Activated T-helper 2 cell treated with anti-CD3 and anti-CD28 coated beads, Interferon-gamma antibody, Interleukin-2, Interleukin-4, amounts not matched to agents 10 μg/mL and 5 μg/mL and 100 μg/mL, durations not matched to agents 14 hours and 24 hours and 36 hours (primary cell): ENCODE measurements at regions not wholly inside any gene's neighbourhood (a gene's known extent, or its start where the extent isn't known, plus 50 kb on each side); places are given as distances from the start of the nearest gene placed in this dataset.
"Not testable (repeated sequence)": the region's sequence is repeated elsewhere in the genome, so short reads cannot be mapped to it uniquely, and the experiment has no call there.

Experiments
- DNase-seq: peaks from one replicate; pipeline ENCODE4 v3.0.0; 2021; ENCODE audit warnings: low spot score
- H3K27ac Mint-ChIP-seq: one replicate; pipeline ENCODE4 v1.8.0; 2021; ENCODE audit warnings: mixed read lengths
- H3K27me3 Mint-ChIP-seq: one replicate; pipeline ENCODE4 v1.8.0; 2021; ENCODE audit warnings: low read depth, mixed read lengths
- H3K36me3 Mint-ChIP-seq: one replicate; pipeline ENCODE4 v1.8.0; 2021; ENCODE audit warnings: low read depth, mixed read lengths
- H3K4me1 Mint-ChIP-seq: one replicate; pipeline ENCODE4 v1.8.0; 2021; ENCODE audit warnings: low read depth, mixed read lengths
- H3K4me3 Mint-ChIP-seq: one replicate; pipeline ENCODE4 v1.8.0; 2021; ENCODE audit warnings: low read depth, mild to moderate bottlenecking, moderate library complexity, mixed read lengths
- H3K9me3 Mint-ChIP-seq: one replicate; pipeline ENCODE4 v1.8.0; 2021; ENCODE audit warnings: mixed read lengths
- intact Hi-C: fragments of 100-400 bp; cut with micrococcal nuclease; formaldehyde crosslinking; loops from one replicate; pipeline ENCODE4 v1.15.1; 2023

DNA sequence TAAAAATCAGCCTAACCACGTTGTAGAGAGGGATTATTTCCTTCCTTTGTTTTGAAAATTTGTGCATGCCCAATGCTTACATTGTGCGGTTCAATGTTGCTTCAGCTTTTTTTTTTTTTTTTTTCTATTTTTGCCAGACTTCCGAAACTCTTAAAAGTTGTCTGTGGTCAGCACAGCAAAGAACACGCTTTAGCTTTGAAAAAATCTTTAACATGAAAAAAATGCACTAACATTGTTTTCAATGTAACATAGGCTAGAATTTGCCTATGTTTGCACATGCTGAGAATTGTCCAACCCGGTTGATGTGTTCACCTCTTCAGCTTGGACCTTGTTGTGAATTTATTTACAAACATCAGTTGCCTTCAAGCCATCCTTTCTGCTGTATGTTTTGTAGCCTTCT, 5280.9 kb upstream of the TPTE start:
- not testable (repeated sequence) for H3K4me3 Mint-ChIP-seq
- H3K9me3 Mint-ChIP-seq, result peaks cover 81% of the 10 kb centered on the region

DNA sequence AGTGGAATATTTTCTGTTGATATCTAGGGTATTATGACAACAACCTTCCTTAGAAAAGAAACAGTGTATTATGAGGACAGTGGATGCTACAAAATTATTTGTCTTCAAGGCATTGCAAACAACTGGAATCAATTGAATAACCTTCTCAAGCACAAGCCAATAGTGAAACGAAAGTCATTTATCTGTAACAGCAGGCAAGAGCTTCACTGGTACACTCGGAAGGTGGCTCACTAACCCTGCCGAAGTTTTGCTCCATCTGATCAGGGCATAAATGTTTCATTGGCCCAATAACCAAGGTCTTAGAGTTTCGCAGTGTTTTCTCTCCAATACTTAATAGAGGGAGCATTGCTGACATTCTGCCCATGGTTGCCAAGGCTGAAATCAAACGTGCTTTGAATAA, 5278.7 kb upstream of the TPTE start:
- H3K36me3 Mint-ChIP-seq, H3K4me1 Mint-ChIP-seq, DNase-seq, intact Hi-C loops, H3K27me3 Mint-ChIP-seq, H3K4me3 Mint-ChIP-seq, H3K27ac Mint-ChIP-seq: not testable (repeated sequence)
- H3K9me3 Mint-ChIP-seq, result peaks cover 79% of the 10 kb centered on the region

More for the DNA sequence above, 5280.9 kb upstream of the TPTE start:
- DNase-seq, intact Hi-C loops, H3K27ac Mint-ChIP-seq, H3K36me3 Mint-ChIP-seq, H3K27me3 Mint-ChIP-seq, H3K4me1 Mint-ChIP-seq: not testable (repeated sequence)

DNA sequence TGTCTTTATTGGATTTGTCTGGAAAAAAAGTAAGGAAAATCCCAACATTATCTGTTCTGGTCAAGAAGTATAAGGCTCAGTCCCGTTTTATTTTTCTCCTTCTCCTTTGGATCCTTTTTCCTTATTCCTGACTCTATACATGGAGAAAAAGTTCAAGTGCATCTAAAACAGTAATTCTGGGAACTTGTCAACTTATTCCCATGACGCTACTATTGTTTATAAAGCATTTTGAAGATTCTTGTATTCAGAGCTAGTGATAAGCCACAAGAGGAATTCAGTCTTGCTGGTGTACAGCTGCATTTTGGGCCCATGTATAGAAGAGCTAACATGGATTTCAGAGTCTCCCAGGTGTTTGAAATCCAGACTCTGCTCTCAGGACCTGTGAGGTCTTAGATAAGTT, 5278.1 kb upstream of the TPTE start:
- H3K27me3 Mint-ChIP-seq, H3K4me3 Mint-ChIP-seq, H3K27ac Mint-ChIP-seq, intact Hi-C loops, H3K36me3 Mint-ChIP-seq, H3K4me1 Mint-ChIP-seq, DNase-seq: not testable (repeated sequence)
- H3K9me3 Mint-ChIP-seq, result peaks cover 79% of the 10 kb centered on the region

DNA sequence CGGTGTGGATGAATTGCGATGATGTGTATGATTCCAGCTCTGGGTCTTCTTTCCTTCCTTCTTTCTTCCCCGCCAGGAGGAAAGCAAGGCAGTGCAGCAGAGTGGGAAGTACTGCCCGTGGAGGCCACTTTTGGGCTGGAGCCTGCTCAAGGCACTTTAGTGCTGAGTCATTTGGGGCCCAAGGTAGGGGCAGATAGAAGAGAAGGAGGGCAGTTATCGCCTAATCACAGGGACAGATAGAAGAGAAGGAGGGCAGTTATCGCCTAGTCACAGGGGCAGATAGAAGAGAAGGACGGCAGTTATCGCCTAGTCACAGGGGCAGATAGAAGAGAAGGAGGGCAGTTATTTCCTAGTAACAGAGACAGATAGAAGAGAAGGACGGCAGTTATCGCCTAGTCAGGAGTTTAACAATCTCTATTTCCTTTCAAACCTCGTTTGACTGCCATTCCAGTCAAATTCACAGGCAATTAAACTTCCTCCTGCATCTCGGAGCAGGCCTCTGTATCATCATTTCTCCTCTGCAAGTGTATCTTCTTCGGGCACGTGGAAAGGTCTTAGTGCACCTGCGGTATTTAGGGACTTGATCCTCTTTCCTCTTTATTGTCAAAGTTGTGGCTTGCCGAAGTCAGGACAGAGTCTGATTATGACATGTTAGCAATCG, 5277.5 kb upstream of the TPTE start:
- H3K4me1 Mint-ChIP-seq, DNase-seq, H3K27me3 Mint-ChIP-seq, intact Hi-C loops, H3K27ac Mint-ChIP-seq, H3K4me3 Mint-ChIP-seq, H3K36me3 Mint-ChIP-seq: not testable (repeated sequence)
- peaks cover 80% of the 10 kb centered on the region for H3K9me3 Mint-ChIP-seq

DNA sequence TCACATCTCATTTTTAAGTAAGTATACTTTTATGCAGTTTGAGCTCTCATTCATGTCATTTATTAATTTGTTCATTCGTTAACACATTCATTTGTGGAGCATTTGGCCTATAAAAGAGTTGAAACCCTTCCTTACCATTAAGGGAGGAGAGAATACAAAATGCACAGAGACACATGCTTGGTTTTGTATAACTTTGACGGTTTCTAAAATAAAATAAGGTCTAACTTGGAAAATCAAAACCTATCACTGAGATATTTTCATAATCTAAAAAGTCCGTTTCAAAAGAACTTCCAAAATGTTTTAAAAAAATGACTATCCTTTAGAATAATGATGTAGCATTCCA, 5277.0 kb upstream of the TPTE start:
- DNase-seq, H3K27ac Mint-ChIP-seq, H3K27me3 Mint-ChIP-seq, H3K4me3 Mint-ChIP-seq, H3K4me1 Mint-ChIP-seq, intact Hi-C loops, H3K36me3 Mint-ChIP-seq: not testable (repeated sequence)
- peaks cover 79% of the 10 kb centered on the region for H3K9me3 Mint-ChIP-seq

DNA sequence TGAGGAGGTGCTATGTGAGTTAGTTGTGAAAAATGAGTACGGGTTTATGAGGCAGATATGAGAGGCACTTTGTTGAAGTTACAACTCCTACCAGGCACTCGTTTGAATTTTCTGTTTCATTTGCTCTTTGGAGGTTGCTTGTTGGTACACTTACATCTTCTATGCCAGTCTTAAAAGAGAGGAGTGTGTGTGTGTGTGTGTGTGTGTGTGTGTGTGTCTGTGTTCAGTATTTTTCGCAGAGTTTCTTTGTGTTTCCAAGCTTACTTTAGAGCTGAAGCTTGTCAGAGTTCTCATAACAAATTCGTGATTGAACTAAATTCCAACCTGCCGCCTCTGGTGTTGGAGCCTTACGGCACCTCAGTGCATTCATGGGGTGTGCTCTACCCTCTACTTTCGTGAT, 5276.4 kb upstream of the TPTE start:
- DNase-seq, intact Hi-C loops, H3K4me3 Mint-ChIP-seq, H3K27me3 Mint-ChIP-seq, H3K36me3 Mint-ChIP-seq, H3K27ac Mint-ChIP-seq, H3K4me1 Mint-ChIP-seq: not testable (repeated sequence)
- peaks cover 79% of the 10 kb centered on the region for H3K9me3 Mint-ChIP-seq

DNA sequence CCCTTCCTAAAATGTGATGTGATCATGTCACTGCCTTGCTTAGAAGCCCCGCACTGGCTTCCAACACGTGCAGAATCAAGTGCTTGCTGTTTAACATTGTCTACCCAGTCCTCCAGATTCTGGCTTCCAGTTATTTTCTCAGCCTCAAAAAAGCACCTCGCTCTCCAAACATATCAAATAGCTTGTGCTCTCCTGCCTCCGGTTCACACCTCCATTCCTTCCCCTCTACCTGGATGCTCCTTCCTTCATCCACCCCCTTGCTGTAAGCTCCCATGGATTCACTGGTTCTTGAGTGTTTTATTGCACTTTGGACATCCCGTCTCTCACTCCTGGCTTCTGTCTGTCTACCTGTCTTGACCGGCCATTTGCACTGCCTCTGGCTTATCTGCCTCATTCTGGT, 5275.0 kb upstream of the TPTE start:
- H3K27ac Mint-ChIP-seq, H3K4me3 Mint-ChIP-seq, H3K27me3 Mint-ChIP-seq, intact Hi-C loops, H3K4me1 Mint-ChIP-seq, DNase-seq, H3K36me3 Mint-ChIP-seq: not testable (repeated sequence)
- peaks cover 81% of the 10 kb centered on the region for H3K9me3 Mint-ChIP-seq

DNA sequence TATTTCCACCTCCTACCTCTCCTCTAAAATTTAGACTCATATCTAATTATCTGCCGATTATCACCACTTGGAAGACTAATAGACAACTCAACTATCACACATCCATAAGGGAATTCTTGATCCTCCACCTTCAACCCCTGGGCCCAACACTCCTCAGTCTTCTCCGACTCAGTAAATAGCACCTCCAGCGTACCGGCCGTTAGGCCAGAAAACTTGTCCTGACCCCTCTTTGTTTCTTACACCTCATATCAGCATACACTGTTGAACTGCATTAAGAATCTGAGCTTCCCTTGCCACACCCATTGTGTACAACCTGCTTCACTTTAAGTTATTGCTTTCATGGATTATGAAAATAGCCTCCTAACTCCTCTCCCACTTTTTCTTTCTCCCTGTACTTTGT, 5274.0 kb upstream of the TPTE start:
- DNase-seq, H3K4me1 Mint-ChIP-seq, H3K27me3 Mint-ChIP-seq, H3K36me3 Mint-ChIP-seq, H3K4me3 Mint-ChIP-seq, H3K27ac Mint-ChIP-seq, intact Hi-C loops: not testable (repeated sequence)
- peaks cover 81% of the 10 kb centered on the region for H3K9me3 Mint-ChIP-seq

DNA sequence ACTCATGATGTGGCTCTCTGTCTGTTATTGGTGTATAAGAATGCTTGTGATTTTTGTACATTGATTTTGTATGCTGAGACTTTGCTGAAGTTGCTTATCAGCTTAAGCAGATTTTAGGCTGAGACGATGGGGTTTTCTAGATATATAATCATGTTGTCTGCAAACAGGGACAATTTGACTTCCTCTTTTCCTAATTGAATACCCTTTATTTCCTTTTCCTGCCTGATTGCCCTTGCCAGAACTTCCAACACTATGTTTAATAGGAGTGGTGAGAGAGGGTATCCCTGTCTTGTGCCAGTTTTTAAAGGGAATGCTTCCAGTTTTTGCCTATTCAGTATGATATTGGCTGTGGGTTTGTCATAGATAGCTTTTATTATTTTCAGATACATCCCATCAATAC, 5271.3 kb upstream of the TPTE start:
- H3K4me3 Mint-ChIP-seq, H3K4me1 Mint-ChIP-seq, H3K27ac Mint-ChIP-seq, H3K36me3 Mint-ChIP-seq, H3K27me3 Mint-ChIP-seq, intact Hi-C loops, DNase-seq: not testable (repeated sequence)
- H3K9me3 Mint-ChIP-seq, result peaks cover 73% of the 10 kb centered on the region

DNA sequence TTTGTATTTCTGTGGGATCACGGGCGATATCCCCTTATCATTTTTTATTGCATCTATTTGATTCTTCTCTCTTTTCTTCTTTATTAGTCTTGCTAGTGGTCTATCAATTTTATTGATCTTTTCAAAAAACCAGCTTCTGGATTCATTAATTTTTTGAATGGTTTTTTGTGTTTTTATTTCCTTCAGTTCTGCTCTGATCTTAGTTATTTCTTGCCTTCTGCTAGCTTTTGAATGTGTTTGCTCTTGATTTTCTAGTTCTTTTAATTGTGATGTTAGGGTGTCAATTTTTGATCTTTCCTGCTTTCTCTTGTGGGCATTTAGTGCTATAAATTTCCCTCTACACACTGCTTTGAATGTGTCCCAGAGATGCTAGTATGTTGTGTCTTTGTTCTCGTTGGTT, 5270.2 kb upstream of the TPTE start:
- H3K36me3 Mint-ChIP-seq, DNase-seq, H3K27ac Mint-ChIP-seq: not testable (repeated sequence)

DNA sequence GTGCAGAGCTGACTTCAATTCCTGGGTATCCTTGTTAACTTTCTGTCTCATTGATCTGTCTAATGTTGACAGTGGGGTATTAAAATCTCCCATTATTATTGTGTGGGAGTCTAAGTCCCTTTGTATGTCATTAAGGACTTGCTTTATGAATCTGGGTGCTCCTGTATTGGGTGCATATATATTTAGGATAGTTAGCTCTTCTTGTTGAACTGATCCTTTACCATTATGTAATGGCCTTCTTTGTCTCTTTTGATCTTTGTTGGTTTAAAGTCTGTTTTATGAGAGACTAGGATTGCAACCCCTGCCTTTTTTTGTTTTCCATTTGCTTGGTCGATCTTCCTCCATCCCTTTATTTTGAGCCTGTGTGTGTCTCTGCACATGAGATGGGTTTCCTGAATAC, 5269.5 kb upstream of the TPTE start:
- H3K27me3 Mint-ChIP-seq, H3K4me1 Mint-ChIP-seq, DNase-seq, H3K36me3 Mint-ChIP-seq, H3K4me3 Mint-ChIP-seq, H3K27ac Mint-ChIP-seq, intact Hi-C loops: not testable (repeated sequence)
- peaks cover 61% of the 10 kb centered on the region for H3K9me3 Mint-ChIP-seq

More for the DNA sequence above, 5270.2 kb upstream of the TPTE start:
- H3K27me3 Mint-ChIP-seq, H3K4me3 Mint-ChIP-seq, intact Hi-C loops, H3K4me1 Mint-ChIP-seq: not testable (repeated sequence)
- peaks cover 68% of the 10 kb centered on the region for H3K9me3 Mint-ChIP-seq
